HepG2 (cell line): ENCODE measurements at regions not wholly inside any gene's neighbourhood (a gene's known extent, or its start where the extent isn't known, plus 50 kb on each side); places are given as distances from the start of the nearest gene placed in this dataset.

Experiments used
- ATAC-seq: fragments of 200-7000 bp; cut with Tn5 transposase; 3 replicates; pipeline ENCODE4 v1.9.1; 2020; ENCODE audit warnings: mild to moderate bottlenecking, moderate library complexity
- BruUV-seq: library from RNA; stranded (reverse); fragments of 400-500 nt; replicated peaks from 2 replicates; lab custom pipeline; 2021; lab: Mats Ljungman, UMichigan
- CTCF ChIA-PET: fragments of 300-600 bp; formaldehyde crosslinking; extraction: SDS; loops from one replicate; lab custom pipeline; 2021; ENCODE audit warnings: low total read pairs, inconsistent platforms, low intra/inter-chr PET ratio; lab: Yijun Ruan, JAX
- POLR2A ChIA-PET: fragments of 350-600 bp; sonication (Branson Sonifier 250); formaldehyde crosslinking; loops from one replicate; lab custom pipeline; 2020; ENCODE audit warnings: antibody characterized with exemption, inconsistent platforms; lab: Yijun Ruan, JAX
- DNase-seq: peaks from one replicate; pipeline ENCODE4 v3.0.0-alpha.2; 2015; ENCODE audit warnings: low spot score
- FAIRE-seq: peaks from 3 replicates; lab custom pipeline; 2011; peaks lifted over from hg19 to GRCh38; lab: Jason Lieb, UNC
- H2AFZ ChIP-seq: one replicate; pipeline ENCODE4 v1.6.1; 2011; ENCODE audit warnings: low read length, inconsistent platforms
- H3K27ac ChIP-seq: fragments of 300-600 bp; 3 replicates; pipeline ENCODE4 v1.8.0; 2011; ENCODE audit warnings: mixed run types, mild to moderate bottlenecking, mixed read lengths, low read length, inconsistent platforms; ENCODE audit not compliant: insufficient read depth; ENCODE audit errors: extremely low read length
- H3K27me3 ChIP-seq, 2 experiments: fragments of 200-600 bp in 1 of 2; 2 replicates in 1 of 2; 3 replicates in 1 of 2; pipeline versions ENCODE4 v1.6.0 to v1.8.0; 2011; ENCODE audit warnings: low read length in 2 of 2, mild to moderate bottlenecking in 2 of 2, moderate library complexity in 2 of 2, inconsistent platforms in 1 of 2; ENCODE audit not compliant: insufficient read depth in 2 of 2, control insufficient read depth in 1 of 2
- H3K36me3 ChIP-seq, 2 experiments: fragments of 200-600 bp in 1 of 2; replicated peaks in 1 of 2; 2 replicates in 1 of 2; 3 replicates in 1 of 2; pipeline versions ENCODE4 v1.5.1 to v1.8.0; 2011; ENCODE audit warnings: low read length in 2 of 2, inconsistent platforms in 1 of 2; ENCODE audit not compliant: insufficient read depth in 2 of 2, control insufficient read depth in 1 of 2
- H3K4me1 ChIP-seq: 2 replicates; pipeline ENCODE4 v1.5.1; 2012; ENCODE audit warnings: low read length, inconsistent platforms; ENCODE audit not compliant: insufficient read depth
- H3K4me2 ChIP-seq: 2 replicates; pipeline ENCODE4 v1.6.0; 2011; ENCODE audit warnings: low read depth, low read length, inconsistent platforms
- H3K4me3 ChIP-seq, 3 experiments: fragments of 200-600 bp in 1 of 3; sonication (generic), shearing (Covaris generic) in 1 of 3; replicated peaks in 1 of 3; 2 replicates each; pipeline ENCODE4 v1.5.1; 2011 to 2016; ENCODE audit warnings: low read length in 3 of 3, inconsistent platforms in 2 of 3, low read depth in 2 of 3, mild to moderate bottlenecking in 2 of 3, control low read depth in 1 of 3, mixed read lengths in 1 of 3; ENCODE audit not compliant: insufficient read depth in 1 of 3
- H3K79me2 ChIP-seq: one replicate; pipeline ENCODE4 v1.6.1; 2011; ENCODE audit warnings: low read length, inconsistent platforms; ENCODE audit not compliant: insufficient read depth
- H3K9ac ChIP-seq: 2 replicates; pipeline ENCODE4 v1.6.0; 2011; ENCODE audit warnings: mild to moderate bottlenecking, low read depth, low read length, inconsistent platforms; ENCODE audit not compliant: insufficient read depth
- H3K9me3 ChIP-seq: 2 replicates; pipeline ENCODE4 v1.5.1; 2012; ENCODE audit warnings: mild to moderate bottlenecking, low read length
- H4K20me1 ChIP-seq: 2 replicates; pipeline ENCODE4 v1.6.0; 2011; ENCODE audit warnings: inconsistent platforms, mild to moderate bottlenecking, low read length, moderate library complexity; ENCODE audit not compliant: insufficient read depth
- GATAD2A ChIP-seq: IDR thresholded peaks from 2 replicates; pipeline ENCODE4 v1.6.1; 2016
- KLF6 ChIP-seq: IDR thresholded peaks from 2 replicates; pipeline ENCODE4 v1.8.0; 2016; ENCODE audit warnings: missing biosample characterization, missing genetic modification reagents
- MYC ChIP-seq: sonication (generic); formaldehyde crosslinking; IDR thresholded peaks from 2 replicates; pipeline ENCODE4 v1.9.0; 2021; ENCODE audit warnings: missing genetic modification reagents, borderline replicate concordance
- ZFP41 ChIP-seq: sonication (generic); formaldehyde crosslinking; IDR thresholded peaks from 2 replicates; pipeline ENCODE4 v1.4.0; 2020; ENCODE audit warnings: mild to moderate bottlenecking, missing genetic modification reagents, borderline replicate concordance
- ZNF18 ChIP-seq: sonication (generic); formaldehyde crosslinking; IDR thresholded peaks from 2 replicates; pipeline ENCODE4 v1.8.0; 2022; ENCODE audit warnings: mild to moderate bottlenecking, missing genetic modification reagents; ENCODE audit not compliant: insufficient replicate concordance
- ZNF251 ChIP-seq: sonication (generic); formaldehyde crosslinking; IDR thresholded peaks from 2 replicates; pipeline ENCODE4 v1.9.0; 2021; ENCODE audit warnings: mild to moderate bottlenecking, missing genetic modification reagents
- ZNF343 ChIP-seq: sonication (generic); formaldehyde crosslinking; IDR thresholded peaks from 2 replicates; pipeline ENCODE4 v1.4.0; 2020; ENCODE audit warnings: mild to moderate bottlenecking, missing genetic modification reagents
- ZNF460 ChIP-seq: sonication (generic); formaldehyde crosslinking; IDR thresholded peaks from 2 replicates; pipeline ENCODE4 v1.5.1; 2020; ENCODE audit warnings: missing genetic modification reagents, mild to moderate bottlenecking, borderline replicate concordance
- ZNF530 ChIP-seq: sonication (generic); formaldehyde crosslinking; IDR thresholded peaks from 2 replicates; pipeline ENCODE4 v1.5.0; 2020; ENCODE audit warnings: low read depth, mild to moderate bottlenecking, missing genetic modification reagents
- ZNF644 ChIP-seq: IDR thresholded peaks from 2 replicates; pipeline ENCODE4 v1.6.1; 2016; ENCODE audit warnings: low read depth
- ZNF670 ChIP-seq: sonication (generic); formaldehyde crosslinking; IDR thresholded peaks from 2 replicates; pipeline ENCODE4 v1.8.0; 2022; ENCODE audit warnings: mild to moderate bottlenecking, missing genetic modification reagents, borderline replicate concordance
- whole genome bisulfite sequencing: methylation state at CpG from one replicate; pipeline ENCODE4 v1.1.6; 2017; ENCODE audit warnings: low lambda C conversion rate; 5-methylcytosine and 5-hydroxymethylcytosine counted together
- in situ Hi-C: cut with HindIII; loops from 2 replicates; pipeline ENCODE4 v1.10.0; 2017; ENCODE audit warnings: low pct_unique_long_range_greater_than_20kb; ENCODE audit not compliant: extremely low pct_ligation_motif_present
- intact Hi-C: fragments of 100-400 bp; cut with micrococcal nuclease; formaldehyde crosslinking; loops from one replicate; pipeline ENCODE4 v1.10.0; 2022; ENCODE audit not compliant: unreplicated experiment

GRCh38 chr7:24054236-24054635, 229.8 kb upstream of the NPY start:
- Histone ChIP-seq H3K9me3 (no peaks in the 10 kb centered on the region), H3K27me3 (no peaks in the 10 kb centered on the region), H3K4me1 (no peaks in the 10 kb centered on the region), H3K9ac (no peak overlapping the region), H3K27ac (no peak overlapping the region), H3K4me3 (no peak overlapping the region), H3K4me2 (no peak overlapping the region), H3K36me3 (no peaks in the 10 kb centered on the region), H2AFZ (no peak overlapping the region), H4K20me1 (no peaks in the 10 kb centered on the region), H3K79me2 (no peaks in the 10 kb centered on the region)
- no peak for FAIRE-seq
- intact Hi-C loops, result no loop called here
- in situ Hi-C loops, result no loop called here
- no peak for DNase-seq
- BruUV-seq, result no TSS peak
- no peak for TF ChIP-seq KLF6
- no peak for TF ChIP-seq GATAD2A (CRISPR knock-in tag)
- TF ChIP-seq ZNF251, result no peak
- no peak for TF ChIP-seq ZFP41
- no peak for TF ChIP-seq ZNF460 (CRISPR knock-in tag)
- TF ChIP-seq ZNF530 (CRISPR knock-in tag), result no peak
- TF ChIP-seq MYC (CRISPR knock-in tag), result no peak
- no peak for TF ChIP-seq ZNF670 (CRISPR knock-in tag)
- no peak for TF ChIP-seq ZNF644 (CRISPR knock-in tag)
- TF ChIP-seq ZNF343 (CRISPR knock-in tag), result no peak
- no peak for TF ChIP-seq ZNF18
- CTCF ChIA-PET, result no interaction called here
- POLR2A ChIA-PET, result no interaction called here
- ATAC-seq, result no peak
- WGBS, result 2% methylated on average over 2 of the region's 2 CpGs
